Spleen (tissue), 7 donors: ENCODE measurements at regions not wholly inside any gene's neighbourhood (a gene's known extent, or its start where the extent isn't known, plus 50 kb on each side); places are given as distances from the start of the nearest gene placed in this dataset.

Experiments
- POLR2A ChIP-seq, 3 donors: fragments of 450-650 bp; IDR thresholded peaks; one replicate each; pipeline ENCODE4 v1.5.1; 2017; ENCODE audit warnings: antibody characterized with exemption in 3 of 3, mild to moderate bottlenecking in 1 of 3
- POLR2AphosphoS5 ChIP-seq, 3 donors: sonication (generic); formaldehyde crosslinking; IDR thresholded peaks; one replicate each; pipeline ENCODE4 v1.5.1; 2017; ENCODE audit warnings: antibody characterized with exemption in 3 of 3
- TF ChIP-seq, protein P1 (sequence below), 11 experiments: fragments of 200-600 bp in 7 of 11; fragments of 450-650 bp in 4 of 11; sonication (generic) in 4 of 11; IDR thresholded peaks in 8 of 11; conservative IDR thresholded peaks in 3 of 11; 1 replicate in 7 of 11; 2 replicates in 4 of 11; pipeline versions ENCODE4 v1.4.0 to v1.8.0; 2016 to 2021; ENCODE audit warnings: antibody characterized with exemption in 11 of 11, inconsistent platforms in 4 of 11, mild to moderate bottlenecking in 1 of 11
- donor health status: DM: no; HTN: no; CAD: no; lungs with moderate emphysema.
- donor health status: DM: no; HTN: no; CAD: no.
- donor health status: DM: no; HTN: no; CAD: no.

DNA sequence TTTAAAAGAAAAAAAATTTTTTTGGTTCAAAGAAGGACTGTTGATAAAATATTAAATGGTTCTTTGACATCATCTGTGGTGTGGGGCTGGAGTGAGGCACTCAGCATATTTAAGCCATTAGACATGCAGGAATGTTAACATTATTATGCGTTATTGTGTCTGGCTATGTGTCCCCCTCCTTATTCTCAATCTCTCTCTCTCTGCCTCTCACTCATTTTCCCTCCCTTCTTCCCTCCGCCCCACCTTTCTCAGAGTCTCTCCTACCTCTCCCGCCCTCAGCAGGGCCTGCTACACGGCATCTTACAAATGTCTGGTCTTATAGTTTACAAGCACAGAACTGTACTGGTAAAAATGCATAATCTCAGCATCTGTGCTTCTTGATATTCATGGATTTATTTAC lies 287.8 kb upstream of the TMEM161B start:
- TF ChIP-seq, protein P1, sequence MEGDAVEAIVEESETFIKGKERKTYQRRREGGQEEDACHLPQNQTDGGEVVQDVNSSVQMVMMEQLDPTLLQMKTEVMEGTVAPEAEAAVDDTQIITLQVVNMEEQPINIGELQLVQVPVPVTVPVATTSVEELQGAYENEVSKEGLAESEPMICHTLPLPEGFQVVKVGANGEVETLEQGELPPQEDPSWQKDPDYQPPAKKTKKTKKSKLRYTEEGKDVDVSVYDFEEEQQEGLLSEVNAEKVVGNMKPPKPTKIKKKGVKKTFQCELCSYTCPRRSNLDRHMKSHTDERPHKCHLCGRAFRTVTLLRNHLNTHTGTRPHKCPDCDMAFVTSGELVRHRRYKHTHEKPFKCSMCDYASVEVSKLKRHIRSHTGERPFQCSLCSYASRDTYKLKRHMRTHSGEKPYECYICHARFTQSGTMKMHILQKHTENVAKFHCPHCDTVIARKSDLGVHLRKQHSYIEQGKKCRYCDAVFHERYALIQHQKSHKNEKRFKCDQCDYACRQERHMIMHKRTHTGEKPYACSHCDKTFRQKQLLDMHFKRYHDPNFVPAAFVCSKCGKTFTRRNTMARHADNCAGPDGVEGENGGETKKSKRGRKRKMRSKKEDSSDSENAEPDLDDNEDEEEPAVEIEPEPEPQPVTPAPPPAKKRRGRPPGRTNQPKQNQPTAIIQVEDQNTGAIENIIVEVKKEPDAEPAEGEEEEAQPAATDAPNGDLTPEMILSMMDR (IDR thresholded peaks at IDR 0.05 in 8 of 11, conservative IDR thresholded peaks at IDR 0.05 in 3 of 11), result no peak
- no peak for TF ChIP-seq POLR2A (IDR thresholded peaks at IDR 0.05)
- no peak for TF ChIP-seq POLR2AphosphoS5 (IDR thresholded peaks at IDR 0.05)
